ENCODE measurements at regions not wholly inside any gene's neighbourhood (a gene's known extent, or its start where the extent isn't known, plus 50 kb on each side); places are given as distances from the start of the nearest gene placed in this dataset.

GRCh38 chrX:110412971-110413726 lies 54.5 kb downstream of the RTL9 start:
- peak in 1 of 2 experiments; percentile 65 for DNase-seq (ENCODE audit: low read depth in 1 of 2, low spot score in 1 of 2)
- Histone ChIP-seq H3K27ac (replicated peaks) (no peak overlapping the region), H3K4me3 (replicated peaks; ENCODE audit: insufficient read depth, low read length) (no peak overlapping the region), H3K27me3 (ENCODE audit: insufficient read depth, poor library complexity, severe bottlenecking) (no peaks in the 10 kb centered on the region)
- peak; percentile 59 for TF ChIP-seq CTCF (IDR thresholded peaks at IDR 0.05; ENCODE audit: insufficient read depth, low read length)
- TF ChIP-seq SPI1 (IDR thresholded peaks at IDR 0.05; ENCODE audit: borderline replicate concordance, low read depth) = no peak

GRCh38 chrX:110413727-110414124 lies 55.1 kb downstream of the RTL9 start:
- Histone ChIP-seq H3K4me3 (replicated peaks; ENCODE audit: insufficient read depth, low read length) (no peak overlapping the region), H3K27ac (replicated peaks) (no peak overlapping the region), H3K27me3 (ENCODE audit: insufficient read depth, poor library complexity, severe bottlenecking) (no peaks in the 10 kb centered on the region)
- no peak for DNase-seq (ENCODE audit: low read depth in 1 of 2, low spot score in 1 of 2)
- TF ChIP-seq SPI1 (IDR thresholded peaks at IDR 0.05; ENCODE audit: borderline replicate concordance, low read depth) (no peak), CTCF (IDR thresholded peaks at IDR 0.05; ENCODE audit: insufficient read depth, low read length) (no peak), GABPA (IDR thresholded peaks at IDR 0.05; ENCODE audit: low read depth) (no peak), REST (IDR thresholded peaks at IDR 0.05; ENCODE audit: insufficient replicate concordance, low read depth) (no peak), POLR2AphosphoS5 (IDR thresholded peaks at IDR 0.05; ENCODE audit: low read depth) (no peak)

DNA sequence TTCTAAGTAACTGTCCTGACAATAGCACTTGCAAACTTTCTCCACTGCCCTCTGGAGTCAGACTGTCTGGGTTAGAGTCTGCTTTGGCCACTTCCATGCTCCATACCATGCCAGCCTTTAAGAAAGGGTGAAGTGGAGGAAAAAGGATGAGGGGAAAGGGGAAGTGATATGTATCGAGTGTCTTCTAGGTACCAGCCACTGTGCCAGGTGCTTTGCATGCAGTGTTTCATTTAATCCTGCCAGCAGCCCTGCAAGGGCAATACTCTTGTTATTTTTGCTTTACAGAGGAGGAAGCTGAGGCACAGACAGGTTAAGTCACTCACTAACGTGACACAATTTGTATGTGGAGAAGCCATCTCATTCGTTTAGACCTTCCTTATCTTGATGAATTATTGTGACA lies 55.6 kb downstream of the RTL9 start:
- TF ChIP-seq CTCF (IDR thresholded peaks at IDR 0.05; ENCODE audit: insufficient read depth, low read length) (no peak), GABPA (IDR thresholded peaks at IDR 0.05; ENCODE audit: low read depth) (no peak), SPI1 (IDR thresholded peaks at IDR 0.05; ENCODE audit: borderline replicate concordance, low read depth) (no peak), REST (IDR thresholded peaks at IDR 0.05; ENCODE audit: insufficient replicate concordance, low read depth) (no peak), POLR2AphosphoS5 (IDR thresholded peaks at IDR 0.05; ENCODE audit: low read depth) (no peak)
- H3K4me3 ChIP-seq (replicated peaks; ENCODE audit: insufficient read depth, low read length) = no peak overlapping the region
- DNase-seq (ENCODE audit: low read depth in 1 of 2, low spot score in 1 of 2) = no peak
- no peaks in the 10 kb centered on the region for H3K27me3 ChIP-seq (ENCODE audit: insufficient read depth, poor library complexity, severe bottlenecking)
- no peak overlapping the region for H3K27ac ChIP-seq (replicated peaks)
